ENCODE measurements at regions not wholly inside any gene's neighbourhood (a gene's known extent, or its start where the extent isn't known, plus 50 kb on each side); places are given as distances from the start of the nearest gene placed in this dataset.
"Not testable (repeated sequence)": the region's sequence is repeated elsewhere in the genome, so short reads cannot be mapped to it uniquely, and the experiment has no call there.

DNA sequence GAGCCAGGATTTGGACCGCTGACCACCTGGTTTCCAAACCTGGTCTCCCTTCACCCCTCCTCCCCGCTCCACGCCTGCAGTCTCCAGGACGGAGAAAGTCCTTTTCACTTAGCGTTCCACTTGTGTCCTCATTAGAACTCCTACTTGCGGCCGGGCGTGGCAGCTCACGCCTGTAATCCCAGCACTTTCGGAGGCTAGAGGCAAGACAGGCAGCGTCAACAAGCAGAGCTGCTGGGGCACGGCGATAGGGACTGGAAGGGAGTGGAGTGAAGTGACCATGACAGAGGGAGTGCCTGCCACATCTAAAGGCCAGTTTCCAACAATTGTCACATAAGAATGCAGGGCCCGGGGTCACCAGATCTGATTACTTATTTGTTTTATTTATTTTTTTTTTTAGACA lies 132.5 kb upstream of the NCOR2 start:
- in situ Hi-C loops (cut with MboI; ENCODE audit: low pct_unique_long_range_greater_than_20kb, low sequenced_read_pairs, unreplicated experiment) = no loop called here
- TF ChIP-seq CTCF (IDR thresholded peaks at IDR 0.05; ENCODE audit: extremely low read depth, insufficient read depth, missing control alignments) = no peak
- no peak for DNase-seq (ENCODE audit: low spot score)

- no peak for TF ChIP-seq CTCF (IDR thresholded peaks at IDR 0.05; ENCODE audit: extremely low read depth, insufficient read depth, missing control alignments)
- in situ Hi-C loops (cut with MboI; ENCODE audit: low pct_unique_long_range_greater_than_20kb, low sequenced_read_pairs, unreplicated experiment) = no loop called here
- no peak for DNase-seq (ENCODE audit: low spot score)
These were observed 131.5 kb upstream of the NCOR2 start for GRCh38 chr12:124698998-124699305.

DNA sequence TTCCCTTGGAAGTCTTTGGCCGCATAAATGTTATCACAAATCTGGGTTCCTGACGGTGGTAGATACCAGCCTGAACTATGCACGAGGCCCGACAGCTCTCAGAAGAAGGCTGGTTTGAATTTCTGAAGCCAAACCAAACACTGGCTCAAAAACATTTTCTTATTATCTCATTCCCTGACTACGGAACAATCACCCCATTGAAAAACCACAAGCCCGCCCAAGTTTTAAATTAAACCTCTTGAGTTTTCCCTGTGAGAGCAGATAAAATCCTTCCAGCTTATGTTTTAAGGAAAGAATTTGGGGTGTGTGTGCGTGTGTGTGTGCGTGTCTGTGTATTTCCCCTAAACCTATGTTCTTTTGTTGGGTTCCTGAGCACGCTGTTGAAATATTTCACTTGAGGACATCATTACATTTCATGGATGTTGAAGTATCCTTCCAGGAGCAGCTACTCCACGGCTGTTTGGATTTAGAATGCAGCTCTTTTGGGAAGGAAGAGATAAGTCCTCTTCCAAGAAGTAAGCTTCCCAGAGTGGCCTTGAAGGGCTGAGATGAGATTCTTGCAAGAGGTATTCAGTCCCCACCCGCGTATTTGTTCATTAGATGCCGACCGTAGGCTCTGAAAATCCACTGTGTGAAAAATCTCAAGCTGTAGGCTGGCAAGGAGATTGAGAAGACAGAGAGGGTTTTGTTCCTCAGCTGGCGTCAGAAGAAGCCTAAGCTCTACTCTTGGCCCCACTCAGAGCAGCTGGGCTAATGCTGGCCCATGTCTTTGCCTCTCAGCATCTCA lies 131.0 kb upstream of the NCOR2 start:
- no peak for DNase-seq (ENCODE audit: low spot score)

GRCh38 chr12:124697722-124698121 lies 130.3 kb upstream of the NCOR2 start:
- in situ Hi-C loops (cut with MboI; ENCODE audit: low pct_unique_long_range_greater_than_20kb, low sequenced_read_pairs, unreplicated experiment); DNase-seq (ENCODE audit: low spot score): not testable (repeated sequence)

More for the DNA sequence above, 131.0 kb upstream of the NCOR2 start:
- in situ Hi-C loops (cut with MboI; ENCODE audit: low pct_unique_long_range_greater_than_20kb, low sequenced_read_pairs, unreplicated experiment) = no loop called here
- no peak for TF ChIP-seq CTCF (IDR thresholded peaks at IDR 0.05; ENCODE audit: extremely low read depth, insufficient read depth, missing control alignments)

GRCh38 chr12:124696693-124697476 lies 129.5 kb upstream of the NCOR2 start:
- TF ChIP-seq CTCF (IDR thresholded peaks at IDR 0.05; ENCODE audit: extremely low read depth, insufficient read depth, missing control alignments) = no peak
- in situ Hi-C loops (cut with MboI; ENCODE audit: low pct_unique_long_range_greater_than_20kb, low sequenced_read_pairs, unreplicated experiment) = no loop called here
- DNase-seq (ENCODE audit: low spot score) = no peak

DNA sequence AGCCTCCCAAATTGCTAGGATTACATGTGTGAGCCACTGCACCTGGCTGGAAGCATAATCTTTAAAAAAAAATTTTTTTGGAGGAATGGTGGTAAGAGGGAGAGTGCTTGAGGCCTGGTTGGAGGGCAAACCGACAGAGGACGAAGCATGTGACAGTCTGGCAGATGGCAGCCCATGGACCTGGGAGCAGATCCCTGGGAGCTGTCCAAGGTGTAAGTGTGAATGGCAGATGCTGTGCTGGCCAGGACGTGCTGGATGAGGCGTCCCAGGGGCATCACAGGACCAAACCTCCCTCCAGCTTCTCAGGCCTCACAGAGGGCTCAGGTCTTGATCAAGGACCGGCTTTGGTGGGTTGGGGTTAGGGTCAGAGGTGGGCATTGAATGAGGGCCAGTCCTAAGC lies 128.4 kb upstream of the NCOR2 start:
- DNase-seq (ENCODE audit: low spot score) = no peak
- in situ Hi-C loops (cut with MboI; ENCODE audit: low pct_unique_long_range_greater_than_20kb, low sequenced_read_pairs, unreplicated experiment) = no loop called here
- no peak for TF ChIP-seq CTCF (IDR thresholded peaks at IDR 0.05; ENCODE audit: extremely low read depth, insufficient read depth, missing control alignments)

DNA sequence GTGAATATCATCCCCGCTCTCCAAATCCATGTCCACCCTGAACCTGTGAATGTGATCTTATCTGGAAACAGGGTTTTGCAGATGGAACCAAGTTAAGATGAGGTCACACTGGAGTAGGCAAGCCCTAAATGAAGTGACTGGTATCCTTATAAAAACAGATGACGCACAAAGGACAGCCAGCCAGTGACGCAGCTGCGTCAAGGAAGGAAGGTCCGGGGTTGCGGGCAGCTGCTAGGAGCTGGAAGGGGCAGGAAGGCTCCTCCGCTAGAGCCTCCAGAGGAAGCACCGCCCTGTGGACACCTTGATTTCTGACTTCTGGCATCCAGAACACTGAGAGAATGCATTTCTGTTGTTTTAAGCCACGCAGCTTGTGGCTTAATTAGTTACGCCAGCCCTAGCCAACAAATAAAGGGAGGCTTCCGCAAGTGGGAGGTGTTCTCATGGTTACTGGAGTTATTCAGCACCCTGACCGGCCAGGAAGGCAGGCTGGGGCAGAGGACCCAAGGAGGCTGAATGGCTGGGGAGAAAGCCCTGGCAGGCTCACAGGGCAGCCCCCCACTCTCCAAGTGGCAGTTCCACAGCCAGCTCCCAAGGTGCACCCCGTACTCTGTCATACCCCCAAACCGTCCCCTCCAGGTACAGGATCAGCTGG lies 127.6 kb upstream of the NCOR2 start:
- in situ Hi-C loops (cut with MboI; ENCODE audit: low pct_unique_long_range_greater_than_20kb, low sequenced_read_pairs, unreplicated experiment) = no loop called here
- no peak for DNase-seq (ENCODE audit: low spot score)
- no peak for TF ChIP-seq CTCF (IDR thresholded peaks at IDR 0.05; ENCODE audit: extremely low read depth, insufficient read depth, missing control alignments)

All from GM13977 (cell line).